NK-92 (cell line): ENCODE measurements at regions not wholly inside any gene's neighbourhood (a gene's known extent, or its start where the extent isn't known, plus 50 kb on each side); places are given as distances from the start of the nearest gene placed in this dataset.

Source experiments
- DNase-seq: peaks from one replicate; lab custom pipeline; 2025; ENCODE audit not compliant: unreplicated experiment; lab: John Stamatoyannopoulos, UW

DNA sequence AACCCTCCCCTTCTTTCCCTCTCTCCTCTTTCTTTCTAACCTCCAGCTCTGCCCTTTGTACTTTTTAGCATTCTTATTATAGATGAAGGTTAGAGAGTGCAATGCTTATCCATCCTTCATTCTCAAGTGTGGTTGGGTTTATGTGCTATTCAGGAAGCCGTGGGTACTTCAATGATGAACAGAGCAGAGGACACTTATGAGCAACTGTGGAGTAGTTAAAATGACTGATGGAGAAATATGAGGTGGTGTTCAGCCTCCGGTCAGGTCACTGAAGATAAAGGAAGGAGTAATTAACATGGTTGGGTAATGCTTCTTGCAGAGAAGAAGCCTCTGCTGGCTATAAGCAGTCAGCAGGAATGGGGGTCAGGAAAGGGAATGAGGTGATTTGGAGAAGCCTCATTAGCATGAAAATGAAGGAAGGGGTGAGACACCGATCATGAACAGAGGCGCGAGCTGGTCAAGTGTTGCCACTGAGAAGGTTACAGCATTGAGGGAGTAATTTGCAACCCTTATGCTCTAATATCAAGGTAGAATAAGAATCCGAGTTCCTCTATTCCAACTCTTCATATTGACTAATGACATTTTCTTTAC, 174.7 kb downstream of the LPIN1 start:
- DNase-seq, result no peak

DNA sequence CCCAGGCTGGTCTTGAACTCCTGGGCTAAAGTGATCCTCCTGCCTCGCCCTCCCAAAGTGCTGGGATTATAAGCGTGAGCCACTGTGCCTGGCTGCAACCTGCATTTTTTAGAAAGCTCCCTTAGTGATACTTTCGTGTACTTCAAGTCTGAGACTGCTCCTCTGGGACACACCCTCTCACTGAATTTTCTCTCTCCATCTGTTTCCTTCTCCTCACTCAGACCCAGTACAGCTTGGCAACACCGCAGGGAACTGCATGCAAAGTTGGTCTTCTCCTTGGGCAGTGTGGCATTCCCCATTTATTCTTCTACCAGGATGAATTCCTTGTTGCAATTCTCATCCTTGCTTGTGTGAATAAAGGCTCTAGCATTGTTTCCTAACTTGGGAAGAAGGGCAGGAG, 175.9 kb downstream of the LPIN1 start:
- no peak for DNase-seq

DNA sequence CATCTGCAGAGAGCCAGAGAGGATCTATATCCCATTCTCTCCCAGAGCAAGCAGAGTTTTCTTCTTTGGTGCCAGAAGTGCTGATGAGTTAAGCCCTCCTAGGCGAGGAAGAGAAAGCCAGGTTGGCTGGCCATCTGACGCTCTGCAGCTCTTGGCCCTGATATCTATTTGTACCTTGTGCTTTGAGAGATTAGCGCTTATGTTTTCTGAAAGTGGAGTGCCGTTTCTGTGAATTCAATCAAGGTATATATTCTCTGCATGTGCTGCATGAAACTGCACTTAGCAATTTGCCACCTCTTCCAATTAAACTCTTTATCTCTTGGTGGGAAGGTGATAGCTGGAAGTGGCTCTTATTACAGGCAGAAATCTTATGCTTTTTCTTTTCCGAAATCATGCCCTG, 177.5 kb downstream of the LPIN1 start:
- DNase-seq, result no peak

DNA sequence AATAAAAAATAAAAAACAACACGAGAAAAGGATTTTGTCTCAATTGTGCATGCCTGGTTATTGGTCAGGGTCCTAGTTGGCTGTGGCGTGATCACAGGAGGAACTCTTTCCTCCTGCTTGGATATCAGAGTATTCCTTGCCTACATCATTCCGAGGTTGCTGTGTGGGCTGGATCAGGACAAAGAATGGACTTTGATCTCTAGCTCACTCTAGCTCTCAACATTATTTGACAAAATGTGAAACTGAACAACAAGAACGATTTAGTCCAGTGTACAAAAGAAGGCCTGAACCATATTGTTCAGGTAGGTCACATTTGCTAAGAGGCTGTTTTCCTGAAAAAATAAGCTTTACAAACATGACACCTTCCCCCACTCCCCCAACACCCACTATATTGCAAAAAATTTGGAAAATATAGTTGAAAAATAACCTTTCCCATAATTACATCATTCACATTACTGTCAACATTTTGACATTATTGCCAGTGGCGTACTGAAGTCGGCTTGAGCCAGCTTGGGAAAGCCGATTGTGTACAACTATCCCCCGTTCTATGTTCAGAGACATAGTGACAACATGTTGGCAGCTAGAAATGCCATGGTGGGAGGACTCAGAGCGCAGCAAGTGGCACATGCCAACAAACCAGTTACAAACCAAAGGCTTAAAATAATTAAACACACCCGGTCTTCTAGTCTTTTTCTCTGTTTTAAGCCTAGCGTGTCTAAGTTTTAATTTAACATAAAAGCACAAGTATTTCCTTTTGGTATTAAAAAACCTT, 179.0 kb downstream of the LPIN1 start:
- no peak for DNase-seq

DNA sequence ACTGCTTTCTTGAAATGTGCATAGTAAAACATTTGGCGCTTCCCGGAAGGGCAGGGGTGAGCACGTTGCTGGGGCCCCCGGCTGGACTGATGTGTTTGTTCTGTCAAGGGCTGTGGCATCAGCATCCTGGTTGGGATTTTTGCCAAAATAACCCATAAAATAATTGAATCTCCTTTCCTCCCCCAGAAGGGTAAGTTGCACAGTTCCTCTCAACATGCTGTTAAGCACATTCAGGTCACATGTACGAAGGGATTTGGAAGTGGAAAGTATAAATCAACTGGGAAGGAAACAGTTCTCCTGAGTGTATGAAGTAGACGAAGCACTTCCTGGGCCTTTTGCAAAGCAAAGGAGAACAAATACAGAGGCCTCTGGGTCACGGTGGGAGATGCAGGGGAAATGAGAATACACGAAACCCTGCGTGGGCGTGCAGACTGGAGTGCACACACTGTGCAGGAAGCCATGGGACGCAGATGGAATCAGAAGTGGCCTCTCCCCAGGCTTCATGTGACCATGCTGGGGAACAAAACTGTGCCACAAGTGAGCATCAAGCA, 183.9 kb downstream of the LPIN1 start:
- no peak for DNase-seq

DNA sequence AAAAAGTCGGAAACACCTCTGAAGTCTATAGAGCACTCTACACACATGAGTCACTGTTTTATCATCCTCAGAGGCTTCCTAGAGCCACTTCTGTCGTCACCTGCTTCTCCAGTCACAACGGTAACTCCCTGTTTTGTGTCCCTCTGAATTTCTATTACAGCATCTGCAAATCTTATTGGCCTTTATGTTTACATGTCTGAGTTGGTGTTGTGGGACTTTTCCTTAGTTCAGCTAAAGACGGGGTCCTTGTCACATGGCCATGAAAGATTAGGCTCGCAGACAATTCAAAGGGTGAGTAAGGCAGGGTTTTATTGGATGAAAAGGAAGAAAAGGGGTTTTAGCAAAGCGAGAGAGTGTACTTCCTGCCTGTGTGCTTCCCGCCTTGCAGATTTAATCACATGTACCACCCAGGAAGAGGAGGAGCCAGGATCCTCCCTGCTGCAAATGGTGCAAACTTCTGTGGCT, 185.6 kb downstream of the LPIN1 start:
- DNase-seq, result no peak

DNA sequence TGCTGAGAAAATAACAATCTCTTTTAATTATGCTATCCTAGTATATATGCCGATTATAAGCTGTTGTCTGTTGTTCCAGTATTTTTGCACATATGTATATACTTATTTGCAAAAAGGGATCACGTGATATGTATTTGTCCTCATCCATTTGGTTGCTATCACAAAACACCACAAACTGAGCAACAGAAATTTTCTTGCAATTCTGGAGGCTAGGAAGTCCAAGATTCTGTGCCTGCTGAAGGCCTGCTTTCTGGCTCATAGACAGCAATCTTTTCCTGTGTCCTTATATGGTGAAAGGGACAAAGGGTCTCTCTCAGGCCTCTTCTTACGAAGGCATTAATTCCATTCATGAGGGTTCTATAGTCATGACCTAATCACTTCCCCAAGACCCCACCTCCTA, 186.5 kb downstream of the LPIN1 start:
- DNase-seq, result no peak

DNA sequence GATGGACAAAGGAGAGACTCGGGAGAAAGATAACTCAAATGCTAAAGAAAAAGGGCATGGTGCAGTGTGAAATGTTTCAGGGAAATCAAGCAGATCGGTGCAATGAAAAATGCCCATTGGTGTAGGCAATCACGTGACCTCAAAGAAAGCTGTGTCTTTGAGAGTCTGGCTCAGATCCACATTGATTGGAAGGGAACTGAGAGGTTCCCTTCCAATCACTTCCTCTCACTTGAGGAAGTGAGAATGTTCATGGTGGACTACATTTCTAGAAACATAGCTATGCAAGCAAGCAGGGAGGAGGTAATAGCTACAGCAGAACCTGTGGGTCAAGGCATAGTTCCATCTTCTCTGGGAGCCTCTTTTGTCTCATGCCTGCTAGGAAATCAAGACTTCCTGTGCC, 187.4 kb downstream of the LPIN1 start:
- no peak for DNase-seq

DNA sequence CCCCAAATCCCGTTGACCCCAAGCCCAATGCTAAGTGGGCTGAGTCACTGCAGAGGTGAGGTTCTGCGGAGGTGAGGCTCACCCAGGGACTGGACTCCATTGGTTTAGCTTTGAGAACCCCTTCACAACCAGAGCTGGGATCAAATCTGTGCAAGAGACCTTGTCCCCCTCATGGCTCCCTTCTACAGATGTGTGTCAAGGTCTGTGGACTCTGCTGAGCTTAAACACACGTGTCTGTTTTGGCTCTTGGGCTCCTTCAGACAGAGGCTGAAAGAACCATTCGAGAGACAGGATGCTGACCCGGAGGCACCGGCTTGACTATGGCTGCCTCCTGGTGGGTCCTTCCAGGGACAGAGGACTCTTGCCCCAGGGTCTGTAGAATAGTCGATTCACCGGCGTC, 190.3 kb downstream of the LPIN1 start:
- no peak for DNase-seq

DNA sequence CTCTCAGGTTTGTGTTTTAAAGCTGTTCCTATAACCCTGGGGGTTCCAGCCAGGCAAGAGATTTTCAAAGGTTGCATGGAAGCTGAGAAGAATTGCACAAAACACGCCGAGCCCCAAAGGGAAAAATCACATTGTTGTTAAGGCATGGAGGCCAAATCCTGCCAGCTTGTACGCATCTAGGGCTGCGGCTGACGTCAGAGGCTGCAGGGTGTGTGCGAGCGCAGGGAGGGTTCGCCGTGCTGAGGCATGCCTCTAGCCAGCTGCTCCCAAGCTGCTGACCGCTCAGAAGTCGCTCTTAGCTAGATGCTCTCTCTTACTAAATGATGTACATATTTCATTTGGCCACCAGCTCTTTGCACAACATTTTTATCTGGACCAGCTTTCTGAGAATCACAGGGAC, 191.8 kb downstream of the LPIN1 start:
- DNase-seq, result no peak

DNA sequence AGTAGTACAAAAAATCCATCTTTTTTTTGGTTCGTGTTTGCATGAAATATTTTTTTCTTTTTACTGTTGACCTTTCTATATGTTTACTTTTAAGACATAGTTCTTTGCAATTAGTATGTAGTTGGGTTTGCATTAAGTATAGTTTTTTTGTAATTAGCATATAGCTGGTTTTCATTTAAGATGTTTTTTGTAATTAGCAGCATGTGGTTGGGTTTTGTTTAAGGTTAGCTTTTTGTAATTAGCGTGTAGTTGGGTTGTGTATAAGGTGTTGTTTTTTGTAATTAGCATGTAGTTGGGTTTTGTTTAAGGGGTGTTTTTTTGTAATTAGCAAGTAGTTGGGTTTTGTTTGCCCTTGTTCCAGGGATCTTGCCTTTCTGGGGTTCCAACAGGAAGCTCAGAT, 193.1 kb downstream of the LPIN1 start:
- no peak for DNase-seq

DNA sequence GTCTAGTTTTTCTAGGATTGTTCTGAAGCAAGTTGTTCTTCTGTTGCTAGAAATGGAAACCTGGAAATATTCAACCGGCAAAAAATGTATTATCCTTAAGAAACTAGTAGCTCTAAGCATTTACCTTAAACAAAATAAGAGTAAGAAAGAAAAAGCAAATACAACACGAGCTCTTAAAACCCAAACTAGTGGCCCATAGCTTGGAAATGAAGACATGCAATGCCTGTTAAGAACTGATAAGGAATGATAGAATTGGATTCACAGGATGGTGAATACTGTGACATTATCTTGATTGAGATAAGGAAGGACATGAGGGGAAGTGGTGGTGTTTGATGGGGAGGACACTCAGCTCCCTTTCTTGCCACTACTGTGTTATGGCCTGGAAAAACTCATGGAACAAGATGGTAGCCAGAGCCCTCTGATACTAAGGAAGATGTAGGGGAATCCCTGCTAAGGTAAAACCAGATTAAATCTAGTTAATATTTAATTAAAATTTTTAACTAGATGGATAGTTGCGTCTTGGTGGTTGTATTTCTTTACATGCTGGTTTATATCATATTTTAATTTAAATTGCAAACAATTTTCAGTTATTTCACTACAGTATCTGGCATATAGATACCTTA, 193.8 kb downstream of the LPIN1 start:
- no peak for DNase-seq

DNA sequence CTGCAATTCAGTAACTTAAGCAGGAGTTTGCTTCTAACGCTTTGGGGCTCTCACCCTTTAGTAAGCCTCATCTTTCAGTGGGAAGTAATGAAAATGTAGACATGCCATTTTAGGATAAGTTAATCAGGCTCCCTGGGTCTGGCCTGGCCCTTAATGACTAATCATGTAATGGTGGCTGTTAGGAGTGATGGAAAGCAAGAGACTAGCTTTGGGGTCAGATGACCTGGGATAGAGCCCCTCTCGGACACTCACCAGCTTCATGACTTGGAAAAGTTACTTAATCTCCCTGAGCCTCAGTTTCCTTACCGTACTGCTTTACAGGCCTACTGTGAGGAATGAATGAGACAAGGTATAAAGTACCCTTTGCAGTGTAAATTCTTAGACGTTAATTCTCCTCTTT, 194.4 kb downstream of the LPIN1 start:
- no peak for DNase-seq

DNA sequence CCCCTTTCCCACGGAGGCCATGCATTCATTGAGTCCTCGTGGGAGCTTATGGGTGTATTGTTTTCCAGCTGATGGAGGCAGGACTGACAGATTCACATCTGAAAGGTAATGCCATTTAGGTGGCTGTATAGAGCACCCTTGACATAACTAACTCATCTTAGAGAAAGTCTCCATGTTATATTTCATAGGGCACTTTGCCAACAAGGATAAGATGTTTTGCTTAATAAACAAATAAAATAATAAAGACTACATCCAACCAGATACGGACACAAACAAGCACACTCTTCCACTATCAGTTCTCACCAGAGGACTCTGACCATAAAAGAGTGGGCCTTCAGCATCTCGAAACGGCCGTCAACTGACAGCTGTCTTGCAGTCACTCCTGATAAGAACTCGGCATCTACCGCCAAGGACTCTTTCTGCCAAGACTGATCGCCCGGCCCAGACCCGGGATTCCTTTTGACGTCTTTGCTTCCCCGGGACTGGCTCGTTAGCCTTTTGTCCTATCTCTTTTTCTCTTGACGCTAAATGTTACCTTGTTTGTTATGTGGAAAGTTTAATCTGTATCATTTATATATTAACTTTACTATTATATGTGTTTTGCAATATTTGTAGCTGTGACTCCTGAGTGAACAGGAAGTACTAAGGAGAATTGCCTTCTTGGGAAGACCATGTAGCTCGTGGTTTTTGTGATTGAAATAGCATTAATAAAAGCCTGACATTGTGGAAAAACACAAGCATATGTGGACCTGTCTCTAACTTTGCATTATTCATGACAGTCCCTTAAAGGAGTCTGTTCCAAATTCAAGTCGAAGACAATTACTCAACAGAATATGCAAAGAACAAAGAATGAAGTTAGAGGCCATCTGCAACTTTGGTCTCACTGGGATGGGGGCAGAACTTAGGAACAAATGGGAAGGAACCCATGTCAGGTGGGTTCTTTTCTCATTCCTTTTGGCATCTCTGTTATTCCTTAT, 195.1 kb downstream of the LPIN1 start:
- DNase-seq, result no peak

DNA sequence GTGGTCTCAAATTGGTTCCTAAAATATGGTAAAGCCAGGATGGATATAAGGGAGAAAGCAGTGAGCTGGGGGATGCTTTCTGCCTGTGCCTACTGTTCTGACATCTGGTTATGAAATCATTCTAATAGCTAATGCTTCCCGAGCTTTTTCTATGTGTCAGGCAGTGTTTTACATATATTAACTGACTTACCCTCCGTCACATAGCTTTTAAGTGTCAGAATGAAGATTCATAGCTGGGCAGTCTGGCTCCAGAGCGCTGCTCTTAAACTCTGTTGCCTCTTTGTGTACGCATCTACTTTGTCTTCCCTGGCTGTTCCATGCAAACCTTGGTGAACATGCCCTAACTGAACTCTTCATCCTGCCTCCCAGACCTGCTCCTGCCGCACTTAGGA, 195.7 kb downstream of the LPIN1 start:
- DNase-seq, result no peak

DNA sequence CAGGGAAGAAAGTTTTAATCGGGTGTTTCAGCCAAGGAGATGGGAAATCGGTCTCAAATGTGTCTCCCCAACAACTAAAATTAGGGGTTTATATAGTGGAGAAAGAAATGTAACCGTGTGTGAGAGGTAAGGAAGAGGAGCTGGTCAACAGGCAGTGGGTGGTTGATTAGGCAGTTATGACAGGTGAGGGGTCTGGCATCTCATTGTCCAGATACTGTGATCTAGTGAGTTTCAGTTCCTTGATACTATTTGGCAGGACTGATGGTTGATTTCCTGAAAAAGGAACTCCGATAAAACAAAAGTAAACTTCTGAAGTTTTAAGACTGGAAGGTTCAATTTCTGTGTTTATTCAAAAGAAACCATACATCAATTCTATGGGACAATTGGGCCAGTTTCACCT, 197.9 kb downstream of the LPIN1 start:
- DNase-seq, result no peak

DNA sequence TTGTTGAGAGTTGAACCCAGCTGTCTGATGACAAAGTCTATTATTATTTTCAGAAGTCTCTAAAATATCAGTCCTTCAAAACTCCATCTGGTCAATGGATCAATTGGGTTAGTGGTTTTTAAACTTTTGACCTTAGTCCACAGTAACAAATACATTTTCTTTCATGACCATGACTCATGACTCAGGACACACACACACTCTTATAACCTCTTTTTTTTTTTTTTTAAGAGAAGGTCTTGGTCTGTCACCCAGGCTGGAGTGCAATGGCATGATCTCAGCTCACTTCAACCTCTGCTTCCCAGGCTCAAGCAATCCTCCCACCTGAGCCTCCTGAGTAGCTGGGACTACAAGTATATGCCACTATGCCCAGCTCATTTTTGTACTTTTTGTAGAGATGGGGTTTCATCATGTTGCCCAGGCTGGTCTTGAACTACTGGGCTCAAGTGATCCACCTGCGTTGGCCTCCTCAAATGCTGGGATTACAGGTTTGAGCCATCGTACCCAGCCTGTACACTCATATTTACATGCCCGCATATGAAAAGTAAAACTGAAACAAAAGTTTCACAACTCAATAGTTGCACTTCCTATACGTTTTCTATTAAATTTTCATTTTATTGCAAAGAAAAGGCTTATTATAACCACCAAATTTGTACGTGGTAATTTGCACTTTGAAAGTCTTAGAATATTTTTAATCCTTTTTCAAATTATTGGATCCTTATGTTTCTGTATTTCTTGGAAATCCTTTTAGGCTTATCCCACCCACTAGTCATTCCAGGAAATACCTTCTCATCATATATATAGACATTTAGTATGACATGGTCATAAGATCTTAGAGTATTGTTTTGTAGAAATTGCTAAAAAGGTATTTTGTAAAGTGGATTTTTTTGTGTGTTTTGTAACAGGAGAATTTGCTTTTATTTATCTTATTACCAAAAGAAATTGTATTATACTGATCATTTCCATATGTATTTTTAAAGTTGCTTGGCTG, 199.0 kb downstream of the LPIN1 start:
- DNase-seq, result no peak

DNA sequence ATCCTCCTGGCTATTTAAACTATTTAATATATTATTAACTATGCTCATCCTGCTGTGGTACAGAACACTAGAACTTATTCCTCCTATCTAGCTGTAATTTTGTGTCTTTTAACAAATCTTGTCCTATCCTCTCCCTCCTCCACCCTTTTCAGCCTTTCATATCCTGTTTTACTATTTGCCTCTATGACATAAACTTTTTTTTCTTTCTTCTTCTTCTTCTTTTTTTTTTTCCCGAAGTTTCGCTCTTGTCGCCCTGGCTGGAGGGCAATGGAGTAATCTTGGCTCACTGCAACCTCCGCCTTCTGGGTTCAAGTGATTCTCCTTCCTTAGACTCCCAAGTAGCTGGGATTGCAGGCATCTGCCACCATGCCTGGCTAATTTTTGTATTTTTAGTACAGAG, 201.5 kb downstream of the LPIN1 start:
- DNase-seq, result no peak

DNA sequence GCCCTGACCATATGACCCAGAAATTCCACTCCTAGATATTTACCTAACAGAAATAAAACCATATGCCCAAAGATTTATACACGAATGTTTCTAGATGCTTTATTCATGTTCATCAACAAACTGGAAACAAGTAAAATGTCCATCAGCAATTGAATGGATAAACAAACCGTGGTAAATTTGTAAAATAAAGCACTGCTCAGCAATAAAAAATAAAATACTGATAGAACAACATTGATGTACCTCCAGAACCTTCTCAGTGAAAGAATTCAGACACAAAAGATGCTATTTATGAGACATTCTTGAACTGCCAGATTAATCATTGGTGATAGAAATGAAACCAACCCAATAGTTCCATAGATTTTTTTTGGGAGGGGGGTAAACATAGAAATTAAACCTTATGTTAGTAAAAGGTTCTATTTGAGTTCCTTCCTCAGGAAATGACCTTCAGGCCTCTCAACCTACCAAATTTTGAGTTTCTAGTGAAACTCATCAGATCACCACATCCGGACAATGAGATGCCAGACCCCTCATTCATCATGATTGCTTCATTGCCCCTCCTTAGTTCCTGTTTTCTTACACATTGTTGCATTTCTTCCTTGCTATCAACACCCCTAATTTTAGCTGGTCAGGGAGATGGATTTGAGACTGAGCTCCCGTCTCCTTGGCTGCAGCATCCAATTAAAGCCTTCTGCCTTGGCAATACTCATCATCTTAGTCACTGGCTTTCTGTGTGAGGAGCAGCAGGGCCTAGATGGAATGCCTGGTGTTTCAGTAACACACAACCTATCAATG, 203.5 kb downstream of the LPIN1 start:
- no peak for DNase-seq
